Osteoblast (primary cell): ENCODE measurements at regions not wholly inside any gene's neighbourhood (a gene's known extent, or its start where the extent isn't known, plus 50 kb on each side); places are given as distances from the start of the nearest gene placed in this dataset.
A peak's percentile ranks its signal among the peaks of the same experiment; 100 is the strongest.

ENCODE experiments used
- DNase-seq: peaks from one replicate; pipeline ENCODE4 v3.0.0; 2011; ENCODE audit warnings: low spot score, mixed read lengths; ENCODE audit not compliant: insufficient read length; ENCODE audit errors: missing footprints
- H2AFZ ChIP-seq: 2 replicates; pipeline ENCODE4 v1.6.0; 2011; ENCODE audit warnings: mild to moderate bottlenecking, low read length
- H3K27ac ChIP-seq: 2 replicates; pipeline ENCODE4 v1.5.1; 2011; ENCODE audit warnings: mild to moderate bottlenecking, low read depth, low read length, moderate library complexity
- H3K27me3 ChIP-seq: 2 replicates; pipeline ENCODE4 v1.6.0; 2012; ENCODE audit warnings: mild to moderate bottlenecking, control low read depth, inconsistent platforms, low read length, moderate library complexity; ENCODE audit not compliant: insufficient read depth
- H3K36me3 ChIP-seq: 2 replicates; pipeline ENCODE4 v1.5.1; 2011; ENCODE audit warnings: mild to moderate bottlenecking, low read length, control low read depth, moderate library complexity; ENCODE audit not compliant: insufficient read depth
- H3K4me1 ChIP-seq: 2 replicates; pipeline ENCODE4 v1.5.1; 2011; ENCODE audit warnings: mild to moderate bottlenecking, low read length, control low read depth, moderate library complexity; ENCODE audit not compliant: insufficient read depth
- H3K4me2 ChIP-seq: 2 replicates; pipeline ENCODE4 v1.6.0; 2011; ENCODE audit warnings: mild to moderate bottlenecking, low read length; ENCODE audit not compliant: insufficient read depth
- H3K4me3 ChIP-seq: fragments of 200-600 bp; sonication (generic); 3 replicates; pipeline ENCODE4 v1.5.1; 2012; ENCODE audit warnings: mild to moderate bottlenecking, low read length, inconsistent platforms; ENCODE audit not compliant: insufficient read depth
- H3K79me2 ChIP-seq: 2 replicates; pipeline ENCODE4 v1.6.0; 2012; ENCODE audit warnings: mild to moderate bottlenecking, low read length, control low read depth, inconsistent platforms; ENCODE audit not compliant: insufficient read depth
- H3K9me3 ChIP-seq: 2 replicates; pipeline ENCODE4 v1.5.1; 2011; ENCODE audit warnings: low read depth, low read length, control low read depth
- H4K20me1 ChIP-seq: 2 replicates; pipeline ENCODE4 v1.6.0; 2012; ENCODE audit warnings: mild to moderate bottlenecking, low read length, control low read depth; ENCODE audit not compliant: insufficient read depth
- TF ChIP-seq, protein P1 (sequence below): IDR thresholded peaks from 2 replicates; pipeline ENCODE4 v1.5.1; 2011; ENCODE audit warnings: mild to moderate bottlenecking, low read depth, low read length, moderate library complexity; ENCODE audit errors: extremely low read depth

DNA sequence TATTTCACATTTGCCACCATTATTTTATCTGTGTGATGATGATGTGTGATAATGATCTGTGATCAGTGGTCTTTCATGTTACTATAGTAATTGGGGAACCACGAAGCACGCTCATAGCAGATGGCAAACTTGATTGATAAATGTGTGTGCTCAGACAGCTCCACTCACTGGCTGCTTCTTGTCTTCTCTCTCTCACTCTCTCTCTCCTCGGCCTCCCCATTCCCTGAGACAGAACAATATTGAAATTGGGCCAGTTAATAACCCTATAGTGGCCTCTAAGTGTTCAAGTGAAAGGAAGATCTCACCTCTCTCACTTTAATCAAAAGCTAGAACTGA, 60.7 kb upstream of the RAPGEF4 start:
- TF ChIP-seq, protein P1, sequence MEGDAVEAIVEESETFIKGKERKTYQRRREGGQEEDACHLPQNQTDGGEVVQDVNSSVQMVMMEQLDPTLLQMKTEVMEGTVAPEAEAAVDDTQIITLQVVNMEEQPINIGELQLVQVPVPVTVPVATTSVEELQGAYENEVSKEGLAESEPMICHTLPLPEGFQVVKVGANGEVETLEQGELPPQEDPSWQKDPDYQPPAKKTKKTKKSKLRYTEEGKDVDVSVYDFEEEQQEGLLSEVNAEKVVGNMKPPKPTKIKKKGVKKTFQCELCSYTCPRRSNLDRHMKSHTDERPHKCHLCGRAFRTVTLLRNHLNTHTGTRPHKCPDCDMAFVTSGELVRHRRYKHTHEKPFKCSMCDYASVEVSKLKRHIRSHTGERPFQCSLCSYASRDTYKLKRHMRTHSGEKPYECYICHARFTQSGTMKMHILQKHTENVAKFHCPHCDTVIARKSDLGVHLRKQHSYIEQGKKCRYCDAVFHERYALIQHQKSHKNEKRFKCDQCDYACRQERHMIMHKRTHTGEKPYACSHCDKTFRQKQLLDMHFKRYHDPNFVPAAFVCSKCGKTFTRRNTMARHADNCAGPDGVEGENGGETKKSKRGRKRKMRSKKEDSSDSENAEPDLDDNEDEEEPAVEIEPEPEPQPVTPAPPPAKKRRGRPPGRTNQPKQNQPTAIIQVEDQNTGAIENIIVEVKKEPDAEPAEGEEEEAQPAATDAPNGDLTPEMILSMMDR = no peak
- Histone ChIP-seq H3K4me1 (peaks cover 9% of the 10 kb centered on the region), H3K4me3 (no peak overlapping the region), H3K27ac (no peak overlapping the region), H3K79me2 (no peaks in the 10 kb centered on the region), H2AFZ (no peak overlapping the region), H3K36me3 (no peaks in the 10 kb centered on the region), H3K9me3 (no peaks in the 10 kb centered on the region), H3K4me2 (no peak overlapping the region), H4K20me1 (no peaks in the 10 kb centered on the region), H3K27me3 (no peaks in the 10 kb centered on the region)
- peak; percentile 29 for DNase-seq

DNA sequence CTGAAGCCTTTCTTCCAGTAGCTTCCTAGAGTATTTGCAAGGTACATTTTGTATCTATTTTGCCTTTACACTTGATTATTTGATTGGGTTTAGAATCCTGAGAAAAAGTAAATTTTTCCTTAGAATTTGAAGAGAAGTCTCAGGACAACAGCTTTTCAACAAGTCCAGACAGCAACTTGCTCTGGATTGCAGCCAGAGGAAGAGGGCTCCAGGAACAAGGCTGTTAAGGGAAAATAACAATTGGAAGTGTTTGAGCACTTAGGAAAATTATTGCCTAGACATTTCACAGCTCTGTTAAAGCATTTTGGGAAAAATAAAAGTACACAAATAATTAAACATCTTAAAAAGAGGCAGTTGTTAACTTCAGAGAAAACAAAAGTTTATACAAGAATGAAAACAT, 58.3 kb upstream of the RAPGEF4 start:
- Histone ChIP-seq H4K20me1 (no peaks in the 10 kb centered on the region), H3K4me2 (no peak overlapping the region), H3K4me1 (peaks cover 9% of the 10 kb centered on the region), H3K9me3 (no peaks in the 10 kb centered on the region), H3K27ac (no peak overlapping the region), H3K27me3 (no peaks in the 10 kb centered on the region), H3K36me3 (no peaks in the 10 kb centered on the region), H3K79me2 (no peaks in the 10 kb centered on the region), H2AFZ (no peak overlapping the region), H3K4me3 (no peak overlapping the region)
- TF ChIP-seq, protein P1 = no peak
- no peak for DNase-seq

DNA sequence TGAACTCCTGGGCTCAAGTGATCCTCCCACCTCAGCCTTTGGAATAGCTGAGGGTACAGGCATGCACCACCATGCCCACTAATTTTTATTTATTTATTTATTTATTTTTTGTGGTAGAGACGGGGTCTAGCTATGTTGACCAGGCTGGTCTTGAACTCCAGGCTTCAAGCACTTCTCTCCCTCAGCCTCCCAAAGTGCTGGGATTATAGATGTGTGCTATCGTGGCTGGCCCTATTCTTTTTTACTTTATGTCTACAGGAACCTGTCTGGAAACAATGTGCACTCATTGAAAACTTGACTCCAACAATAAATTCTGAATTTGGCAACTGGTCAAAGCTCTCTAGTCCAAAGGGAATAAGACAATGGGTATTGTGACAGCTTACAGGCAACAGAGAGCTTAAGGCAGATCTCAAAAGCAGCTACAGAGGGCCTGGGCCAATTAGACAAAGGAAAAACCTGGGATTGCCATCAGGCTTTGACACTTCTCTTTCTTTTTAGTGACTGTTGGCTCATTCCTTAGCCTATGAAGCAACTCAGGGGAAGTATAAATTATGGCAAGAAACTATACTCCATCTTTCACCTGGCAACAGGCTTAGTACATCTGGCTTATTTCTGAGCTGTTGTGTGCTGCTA, 55.1 kb upstream of the RAPGEF4 start:
- no peak overlapping the region for H3K27ac ChIP-seq
- no peak overlapping the region for H2AFZ ChIP-seq
- no peaks in the 10 kb centered on the region for H3K36me3 ChIP-seq
- no peak overlapping the region for H3K4me2 ChIP-seq
- no peaks in the 10 kb centered on the region for H4K20me1 ChIP-seq
- no peaks in the 10 kb centered on the region for H3K4me1 ChIP-seq
- TF ChIP-seq, protein P1 = no peak
- H3K27me3 ChIP-seq = no peaks in the 10 kb centered on the region
- DNase-seq = no peak
- H3K79me2 ChIP-seq = no peaks in the 10 kb centered on the region
- H3K4me3 ChIP-seq = no peak overlapping the region
- no peaks in the 10 kb centered on the region for H3K9me3 ChIP-seq

DNA sequence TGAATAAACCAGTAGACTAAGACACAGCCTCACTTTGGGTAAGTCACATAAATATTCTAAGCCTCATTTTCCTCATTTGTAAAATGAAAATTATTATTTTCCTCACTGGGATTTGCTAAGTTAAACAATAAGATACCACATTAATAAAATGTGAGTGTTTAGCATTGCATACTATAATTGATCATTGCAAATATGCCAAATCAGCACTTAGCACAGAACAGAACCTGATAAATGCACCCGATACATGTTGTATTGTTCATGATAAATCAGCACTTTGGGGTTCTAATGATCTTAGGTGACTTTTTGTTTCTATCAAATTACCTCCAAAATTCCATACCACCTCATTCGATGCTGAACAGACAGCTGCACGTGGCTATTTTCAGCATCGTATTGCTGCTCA, 50.2 kb upstream of the RAPGEF4 start:
- H2AFZ ChIP-seq = no peak overlapping the region
- H3K27me3 ChIP-seq = peaks cover 6% of the 10 kb centered on the region
- H3K4me3 ChIP-seq = no peak overlapping the region
- TF ChIP-seq, protein P1 = no peak
- DNase-seq = no peak
- no peaks in the 10 kb centered on the region for H3K9me3 ChIP-seq
- no peaks in the 10 kb centered on the region for H4K20me1 ChIP-seq
- H3K27ac ChIP-seq = no peak overlapping the region
- no peak overlapping the region for H3K4me2 ChIP-seq
- H3K36me3 ChIP-seq = no peaks in the 10 kb centered on the region
- H3K4me1 ChIP-seq = no peaks in the 10 kb centered on the region
- H3K79me2 ChIP-seq = no peaks in the 10 kb centered on the region
